GM12891 (cell line): ENCODE measurements at regions not wholly inside any gene's neighbourhood (a gene's known extent, or its start where the extent isn't known, plus 50 kb on each side); places are given as distances from the start of the nearest gene placed in this dataset.

Experiments
- DNase-seq: peaks from one replicate; pipeline ENCODE4 v3.0.0; 2011; ENCODE audit warnings: low spot score; ENCODE audit not compliant: insufficient read length
- FAIRE-seq: peaks from 2 replicates; lab custom pipeline; 2011; peaks lifted over from hg19 to GRCh38; lab: Jason Lieb, UNC
- PAX5 ChIP-seq: IDR thresholded peaks from 2 replicates; pipeline ENCODE4 v1.6.1; 2011; ENCODE audit warnings: low read length, moderate library complexity, mild to moderate bottlenecking; ENCODE audit not compliant: insufficient read depth, severe bottlenecking
- POLR2A ChIP-seq: IDR thresholded peaks from 2 replicates; pipeline ENCODE4 v1.6.1; 2011; ENCODE audit warnings: low read depth, low read length, control low read depth
- POLR2AphosphoS5 ChIP-seq: IDR thresholded peaks from 2 replicates; pipeline ENCODE4 v1.6.1; 2011; ENCODE audit warnings: low read depth, low read length, control low read depth
- POU2F2 ChIP-seq: IDR thresholded peaks from 2 replicates; pipeline ENCODE4 v1.6.1; 2011; ENCODE audit warnings: low read depth, mild to moderate bottlenecking, control low read depth, low read length, moderate library complexity
- SPI1 ChIP-seq: IDR thresholded peaks from 2 replicates; pipeline ENCODE4 v1.6.1; 2011; ENCODE audit warnings: low read depth, low read length, control low read depth
- TAF1 ChIP-seq: IDR thresholded peaks from 2 replicates; pipeline ENCODE4 v1.6.1; 2011; ENCODE audit warnings: low read depth, low read length, control low read depth

DNA sequence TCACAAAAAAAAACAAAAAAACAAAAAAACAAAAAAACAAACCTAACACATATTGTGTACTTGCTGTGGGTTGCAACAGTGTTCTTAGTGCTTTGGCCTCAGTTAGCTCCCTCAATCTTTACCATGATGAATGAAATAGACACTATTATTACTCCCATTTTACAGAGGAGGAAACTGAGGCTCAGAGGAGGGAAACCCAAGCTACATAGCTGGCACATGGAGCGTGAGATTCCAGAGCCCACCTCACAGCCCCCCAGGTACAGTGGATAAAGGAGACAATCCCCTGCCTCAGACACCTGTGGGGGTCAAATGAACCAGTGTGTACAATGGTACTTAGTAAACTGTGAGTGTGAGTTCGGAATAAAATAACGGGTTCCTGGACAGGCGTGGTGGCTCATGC, 104.9 kb upstream of the SMAD3 start:
- FAIRE-seq (no peak), DNase-seq (no peak)
- TF ChIP-seq TAF1 (no peak), PAX5 (no peak), POLR2AphosphoS5 (no peak), POU2F2 (no peak), SPI1 (no peak), POLR2A (no peak)

DNA sequence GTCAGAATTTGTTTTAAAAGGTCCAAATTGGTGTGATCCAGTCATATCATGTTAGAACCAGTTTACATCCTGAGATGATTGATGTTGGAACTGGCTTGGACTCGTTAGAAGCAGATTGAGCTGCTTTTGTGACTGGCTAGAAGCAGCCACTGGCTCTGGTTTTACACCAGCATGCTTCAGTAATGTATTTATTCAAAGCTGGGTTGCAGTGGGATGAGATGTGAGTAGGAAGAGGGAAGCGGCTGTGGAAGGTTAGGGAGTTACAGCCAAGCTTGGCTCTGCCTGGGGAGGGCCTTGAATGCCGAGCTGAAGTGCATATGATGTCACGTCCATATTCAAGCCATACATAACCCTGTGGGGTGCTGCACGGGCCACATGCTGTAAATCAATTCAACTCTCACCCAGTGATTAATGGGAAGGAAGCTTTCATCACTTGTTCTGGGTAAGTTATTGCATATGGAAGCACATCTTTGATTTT, 104.0 kb upstream of the SMAD3 start:
- no peak for FAIRE-seq
- no peak for DNase-seq
- TF ChIP-seq SPI1 (no peak), POU2F2 (no peak), POLR2A (no peak), POLR2AphosphoS5 (no peak), TAF1 (no peak), PAX5 (no peak)

DNA sequence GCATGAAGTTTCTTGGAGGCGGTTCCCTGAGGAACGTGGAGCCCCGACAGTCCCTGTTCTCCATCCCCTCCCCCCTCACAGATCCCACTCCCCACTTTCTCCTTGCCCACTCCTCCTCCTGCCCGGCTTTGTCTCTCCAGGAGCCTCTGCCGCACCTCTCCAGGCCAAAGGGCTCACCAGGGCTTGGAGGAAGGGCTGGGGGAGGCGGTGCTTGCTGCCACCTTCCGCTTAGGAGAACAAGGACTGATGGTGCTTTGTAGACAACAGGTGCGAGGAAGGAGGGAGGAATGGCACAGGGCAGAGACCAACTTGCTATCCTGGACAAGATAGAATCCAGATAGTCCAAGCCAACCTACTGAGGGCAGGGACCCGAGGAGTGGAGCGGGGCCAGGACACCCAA, 103.5 kb upstream of the SMAD3 start:
- TF ChIP-seq POLR2A (no peak), PAX5 (no peak), POU2F2 (no peak), SPI1 (no peak), TAF1 (no peak), POLR2AphosphoS5 (no peak)
- no peak for DNase-seq
- FAIRE-seq: no peak

DNA sequence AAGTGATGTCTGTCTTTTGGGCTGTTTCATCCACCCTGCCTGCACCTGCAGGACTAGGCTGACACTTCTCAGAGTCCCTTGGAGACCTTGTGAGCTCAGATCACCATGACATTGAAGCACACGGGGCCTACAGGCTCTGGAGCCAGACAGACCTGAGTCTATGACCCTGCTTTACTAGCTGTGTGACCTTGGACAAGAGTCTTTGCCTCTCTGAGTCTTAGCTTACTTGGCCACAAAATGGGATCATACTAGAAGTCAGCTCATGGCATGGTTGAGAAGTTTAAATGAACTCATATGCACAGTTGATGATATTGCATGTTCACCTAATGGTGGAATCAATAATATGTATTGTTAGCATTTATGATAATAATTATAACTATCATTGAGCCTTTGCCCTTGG, 102.9 kb upstream of the SMAD3 start:
- TF ChIP-seq TAF1: no peak
- TF ChIP-seq POLR2A: no peak
- TF ChIP-seq SPI1: no peak
- no peak for TF ChIP-seq POU2F2
- no peak for TF ChIP-seq POLR2AphosphoS5
- TF ChIP-seq PAX5: no peak
- DNase-seq (no peak), FAIRE-seq (no peak)

DNA sequence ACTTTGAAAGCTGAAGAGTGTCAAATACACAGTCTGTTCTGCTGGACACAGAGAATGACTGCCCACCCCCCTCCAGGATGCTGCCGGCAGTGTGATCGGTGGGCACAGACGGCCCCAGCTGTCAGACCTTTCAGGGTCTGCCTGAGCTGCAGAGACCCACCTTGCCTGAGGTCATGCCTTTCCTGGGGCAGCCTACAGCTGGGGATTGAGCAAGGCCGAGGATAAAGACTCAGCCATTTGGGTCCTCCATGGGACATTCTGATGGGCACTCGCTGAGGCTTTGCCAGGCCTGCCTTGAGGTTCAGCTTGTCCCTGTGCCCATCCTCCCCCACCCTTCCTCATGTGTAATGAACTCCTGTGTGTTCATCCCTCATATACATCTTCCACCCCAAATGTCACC, 102.3 kb upstream of the SMAD3 start:
- FAIRE-seq (no peak), DNase-seq (no peak)
- TF ChIP-seq PAX5 (no peak), TAF1 (no peak), POLR2AphosphoS5 (no peak), POU2F2 (no peak), SPI1 (no peak), POLR2A (no peak)

DNA sequence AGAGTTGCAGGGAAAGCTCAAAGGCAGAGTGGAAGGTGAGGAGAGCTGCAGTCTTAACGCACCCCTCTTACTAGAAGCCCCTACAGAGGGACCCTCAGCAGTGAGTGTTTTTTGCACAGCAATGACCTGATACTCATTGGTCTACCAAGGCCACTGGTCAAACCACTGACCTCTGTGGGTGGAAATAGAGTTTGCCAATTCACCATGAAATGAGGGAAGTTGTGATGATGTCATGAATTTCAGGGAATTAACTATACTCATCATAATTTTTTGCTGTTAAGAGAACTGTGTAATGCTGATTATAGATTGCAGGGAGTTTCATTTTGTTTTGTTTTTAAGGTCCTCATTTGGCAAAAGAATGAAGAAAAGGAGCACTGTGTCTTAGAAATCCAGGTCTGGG, 101.7 kb upstream of the SMAD3 start:
- FAIRE-seq (no peak), DNase-seq (no peak)
- no peak for TF ChIP-seq POLR2A
- TF ChIP-seq POLR2AphosphoS5: no peak

DNA sequence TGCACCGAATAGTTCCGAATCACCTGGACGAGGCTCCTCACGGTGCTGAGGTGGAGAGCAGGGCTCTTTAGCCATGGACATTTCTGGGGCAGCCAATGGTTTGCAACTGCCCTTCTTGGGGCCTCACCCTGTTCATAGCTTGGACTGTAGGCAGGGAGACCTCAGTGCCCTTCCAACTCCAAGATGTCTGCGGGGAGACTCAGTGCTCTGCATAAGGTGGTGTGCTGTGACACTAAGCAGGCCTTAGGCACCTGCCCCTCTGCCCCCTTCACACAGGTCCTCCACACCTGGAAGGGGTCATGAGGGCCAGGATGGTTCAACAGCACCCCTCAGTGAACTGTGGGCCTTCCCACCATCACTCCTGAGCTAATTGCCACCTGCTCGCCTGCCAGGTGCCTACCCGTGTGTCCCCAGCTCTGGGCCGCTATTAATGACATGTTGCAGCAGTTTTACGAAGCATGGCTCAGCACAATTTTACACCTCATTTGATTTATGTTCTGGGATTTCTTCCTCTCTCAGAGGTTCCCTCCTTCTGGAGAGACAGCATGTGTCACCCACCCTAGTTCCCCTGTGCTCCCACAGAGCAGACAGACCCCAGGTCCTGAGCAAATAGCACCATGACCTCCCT, 101.2 kb upstream of the SMAD3 start:
- FAIRE-seq (no peak), DNase-seq (no peak)
- TF ChIP-seq POLR2A: no peak
- no peak for TF ChIP-seq SPI1
- TF ChIP-seq TAF1: no peak
- TF ChIP-seq PAX5: no peak
- no peak for TF ChIP-seq POU2F2
- no peak for TF ChIP-seq POLR2AphosphoS5

DNA sequence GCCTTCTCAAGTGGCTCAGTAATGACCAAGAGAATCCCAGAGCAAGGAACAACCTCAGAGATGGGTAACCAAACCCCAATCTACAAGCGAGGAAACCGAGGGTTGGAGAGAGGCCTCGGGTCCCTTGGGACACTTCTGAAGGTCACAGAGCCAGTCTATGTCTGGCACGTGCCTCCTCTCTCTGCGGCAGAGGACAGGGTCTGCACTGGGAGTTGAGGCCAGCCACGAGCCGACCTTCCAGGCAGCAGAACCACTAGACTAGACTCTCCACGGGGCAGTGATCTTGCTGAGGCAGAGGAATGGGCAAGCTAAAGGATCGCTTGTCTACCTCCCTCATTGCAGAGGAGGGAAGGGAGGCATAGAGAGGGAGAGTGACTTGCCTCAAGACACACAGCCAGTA, 100.6 kb upstream of the SMAD3 start:
- DNase-seq (no peak), FAIRE-seq (no peak)
- TF ChIP-seq TAF1 (no peak), POU2F2 (no peak), POLR2A (no peak), PAX5 (no peak), POLR2AphosphoS5 (no peak), SPI1 (no peak)

DNA sequence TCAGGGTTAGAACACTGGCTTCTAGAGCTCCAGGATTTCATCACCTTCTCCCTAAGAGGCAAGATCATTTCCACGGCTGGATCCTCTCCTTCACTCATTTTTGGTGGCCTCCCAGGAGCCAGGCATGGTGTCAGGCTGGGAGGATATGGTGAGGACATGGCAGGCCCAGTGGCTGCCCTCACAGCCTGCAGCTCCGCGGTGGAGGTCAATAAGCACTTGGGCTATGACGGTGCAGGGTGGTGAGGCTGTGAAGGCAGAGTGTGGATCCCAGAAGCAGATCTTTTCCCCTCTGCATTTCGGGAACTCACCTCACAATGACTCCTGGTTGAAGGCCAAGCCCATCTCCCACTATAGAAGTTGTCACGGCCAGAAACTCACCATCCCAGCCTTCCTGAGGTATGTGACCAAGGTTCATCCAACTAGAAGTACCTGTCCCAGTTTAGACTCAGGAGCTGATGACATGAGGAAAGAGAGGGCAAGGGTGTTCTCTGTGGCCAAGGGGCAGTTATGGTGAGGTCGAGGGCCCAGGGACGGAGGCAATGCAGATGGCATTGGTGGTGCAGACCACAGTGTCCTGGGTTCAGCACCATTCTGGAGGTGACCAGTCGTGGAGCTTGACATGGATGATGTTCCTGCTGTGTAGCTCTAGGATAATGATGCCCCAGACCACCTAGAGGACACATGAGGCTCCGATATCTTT, 100.1 kb upstream of the SMAD3 start:
- no peak for TF ChIP-seq POLR2A
- no peak for TF ChIP-seq SPI1
- TF ChIP-seq POU2F2: no peak
- TF ChIP-seq POLR2AphosphoS5: no peak
- no peak for TF ChIP-seq PAX5
- TF ChIP-seq TAF1: no peak
- DNase-seq (no peak), FAIRE-seq (no peak)

DNA sequence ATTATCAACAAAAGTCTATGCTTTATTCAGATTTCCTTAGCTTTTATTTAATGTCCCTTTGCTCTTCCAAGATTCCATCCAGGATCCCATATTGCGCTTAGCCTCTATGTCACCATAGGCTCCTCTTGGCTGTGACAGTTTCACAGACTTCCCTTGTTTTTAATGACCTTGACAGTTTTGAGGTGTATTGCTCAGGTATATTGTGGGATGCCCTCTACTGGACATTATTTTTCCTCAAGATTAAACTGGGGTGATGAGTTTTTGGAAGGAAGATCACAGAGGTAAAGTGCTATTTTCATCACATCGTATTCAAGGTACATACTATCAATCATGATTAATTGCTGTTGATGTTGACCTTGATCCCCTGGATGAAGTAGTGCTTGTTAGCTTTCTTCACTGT, 99.1 kb upstream of the SMAD3 start:
- no peak for FAIRE-seq
- no peak for DNase-seq
- no peak for TF ChIP-seq POLR2AphosphoS5
